ENCODE measurements at regions not wholly inside any gene's neighbourhood (a gene's known extent, or its start where the extent isn't known, plus 50 kb on each side); places are given as distances from the start of the nearest gene placed in this dataset.

DNA sequence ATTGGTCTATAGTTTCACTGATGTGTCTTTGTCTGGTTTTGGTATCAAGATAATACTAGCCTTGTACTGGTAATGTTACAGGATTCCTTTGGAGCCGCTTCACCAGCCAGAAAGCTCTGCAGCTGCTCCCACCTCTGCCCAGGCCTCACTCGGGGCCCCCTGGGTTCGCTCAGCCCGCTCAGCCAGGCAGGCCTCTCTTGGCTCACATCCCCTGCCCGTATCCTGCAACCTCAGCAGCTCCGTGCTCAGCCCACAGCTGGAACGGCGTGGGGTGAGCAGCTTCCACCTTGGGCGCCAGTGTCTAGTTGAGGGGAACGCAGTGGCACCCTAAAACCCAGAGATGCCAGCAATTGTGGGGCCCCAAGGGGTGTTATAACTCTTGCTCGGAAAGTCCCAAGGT is 429.7 kb upstream of the ROBO2 start:
- no peak for DNase-seq (ENCODE audit: low read depth)
- TF ChIP-seq, protein P1, sequence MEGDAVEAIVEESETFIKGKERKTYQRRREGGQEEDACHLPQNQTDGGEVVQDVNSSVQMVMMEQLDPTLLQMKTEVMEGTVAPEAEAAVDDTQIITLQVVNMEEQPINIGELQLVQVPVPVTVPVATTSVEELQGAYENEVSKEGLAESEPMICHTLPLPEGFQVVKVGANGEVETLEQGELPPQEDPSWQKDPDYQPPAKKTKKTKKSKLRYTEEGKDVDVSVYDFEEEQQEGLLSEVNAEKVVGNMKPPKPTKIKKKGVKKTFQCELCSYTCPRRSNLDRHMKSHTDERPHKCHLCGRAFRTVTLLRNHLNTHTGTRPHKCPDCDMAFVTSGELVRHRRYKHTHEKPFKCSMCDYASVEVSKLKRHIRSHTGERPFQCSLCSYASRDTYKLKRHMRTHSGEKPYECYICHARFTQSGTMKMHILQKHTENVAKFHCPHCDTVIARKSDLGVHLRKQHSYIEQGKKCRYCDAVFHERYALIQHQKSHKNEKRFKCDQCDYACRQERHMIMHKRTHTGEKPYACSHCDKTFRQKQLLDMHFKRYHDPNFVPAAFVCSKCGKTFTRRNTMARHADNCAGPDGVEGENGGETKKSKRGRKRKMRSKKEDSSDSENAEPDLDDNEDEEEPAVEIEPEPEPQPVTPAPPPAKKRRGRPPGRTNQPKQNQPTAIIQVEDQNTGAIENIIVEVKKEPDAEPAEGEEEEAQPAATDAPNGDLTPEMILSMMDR (IDR thresholded peaks at IDR 0.05; ENCODE audit: control insufficient read depth, insufficient read depth, low read depth, low read length, missing control alignments): no peak
- no peak overlapping the region for H3K4me3 ChIP-seq (ENCODE audit: control insufficient read depth, low read depth, low read length)

DNA sequence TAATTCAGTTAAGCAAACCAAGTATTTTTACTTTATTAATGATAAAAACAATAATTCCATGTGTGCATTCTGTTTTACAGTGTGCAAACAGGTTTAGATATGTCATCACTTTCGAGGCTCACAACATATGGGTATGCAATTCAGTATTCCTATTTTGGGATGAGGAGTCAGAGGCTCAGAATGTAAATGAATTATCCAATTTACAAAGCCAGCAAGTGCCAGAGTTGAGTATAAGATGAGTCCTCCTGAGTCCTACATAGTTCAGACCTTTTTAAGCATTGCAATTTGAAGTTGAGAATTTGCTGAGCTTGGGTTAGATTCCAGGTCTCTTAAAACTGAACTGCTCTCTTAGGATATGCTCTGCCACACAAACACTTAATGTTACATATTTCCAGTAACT is 424.2 kb upstream of the ROBO2 start:
- H3K4me3 ChIP-seq (ENCODE audit: control insufficient read depth, low read depth, low read length): no peak overlapping the region
- no peak for DNase-seq (ENCODE audit: low read depth)
- TF ChIP-seq, protein P1 (IDR thresholded peaks at IDR 0.05; ENCODE audit: control insufficient read depth, insufficient read depth, low read depth, low read length, missing control alignments): no peak

DNA sequence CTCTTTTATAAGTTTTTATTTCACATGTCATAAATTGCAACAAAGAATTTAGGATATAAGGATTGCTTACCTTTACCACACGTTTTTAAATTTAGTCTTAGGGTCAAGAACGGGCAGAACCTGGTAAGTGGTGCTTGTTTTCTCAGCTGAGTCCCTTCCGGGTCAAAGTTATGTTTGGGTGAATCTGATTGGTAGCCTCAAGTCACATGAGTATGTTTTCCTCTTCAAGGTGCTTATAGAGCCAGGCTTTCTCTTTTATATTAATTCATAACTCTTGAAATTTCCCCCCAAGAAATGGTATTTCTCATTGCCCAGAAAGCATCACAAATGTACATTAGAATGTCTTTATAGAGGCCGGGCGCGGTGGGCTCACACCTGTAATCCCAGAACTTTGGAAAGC is 415.7 kb upstream of the ROBO2 start:
- no peak overlapping the region for H3K4me3 ChIP-seq (ENCODE audit: control insufficient read depth, low read depth, low read length)
- TF ChIP-seq, protein P1 (IDR thresholded peaks at IDR 0.05; ENCODE audit: control insufficient read depth, insufficient read depth, low read depth, low read length, missing control alignments): no peak
- DNase-seq (ENCODE audit: low read depth): no peak

DNA sequence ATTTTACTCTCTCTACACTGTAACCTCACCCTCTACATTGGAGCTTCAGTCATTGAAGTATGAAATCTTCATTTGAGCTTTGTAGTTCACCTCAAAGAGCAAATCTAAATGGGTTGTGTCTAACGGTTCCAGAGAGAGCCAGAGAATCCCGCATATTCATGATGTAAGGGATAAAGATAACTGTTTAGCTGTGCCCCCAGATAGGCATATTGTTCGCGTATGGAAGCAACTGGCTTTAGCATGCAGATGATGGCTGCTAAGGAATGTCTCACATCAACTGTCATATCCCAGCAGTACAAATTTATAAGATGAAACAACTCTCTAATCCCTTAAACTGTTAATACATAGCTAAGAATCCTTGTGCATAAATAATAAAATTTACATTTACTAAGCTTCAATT is 412.7 kb upstream of the ROBO2 start:
- no peak for DNase-seq (ENCODE audit: low read depth)
- no peak overlapping the region for H3K4me3 ChIP-seq (ENCODE audit: control insufficient read depth, low read depth, low read length)
- TF ChIP-seq, protein P1 (IDR thresholded peaks at IDR 0.05; ENCODE audit: control insufficient read depth, insufficient read depth, low read depth, low read length, missing control alignments): no peak

DNA sequence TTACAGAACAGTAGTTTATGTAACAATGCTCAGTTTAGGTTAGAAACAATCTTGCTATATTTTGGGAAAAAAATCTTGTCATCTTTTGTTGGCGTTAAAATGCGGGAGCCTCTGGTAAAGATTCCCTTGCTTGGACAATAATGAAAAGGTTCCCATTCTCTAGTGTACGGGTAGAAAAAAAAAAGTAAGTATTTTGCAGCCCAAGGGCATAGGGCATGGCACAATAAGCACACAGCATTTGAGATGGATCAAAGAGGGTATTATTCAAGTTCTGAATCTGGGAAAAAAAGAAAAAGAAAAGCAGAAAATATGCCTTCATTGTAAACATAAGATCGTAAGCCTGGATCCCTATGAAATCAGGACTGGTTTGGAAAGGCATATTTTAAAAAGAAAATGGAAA is 408.6 kb upstream of the ROBO2 start:
- TF ChIP-seq, protein P1 (IDR thresholded peaks at IDR 0.05; ENCODE audit: control insufficient read depth, insufficient read depth, low read depth, low read length, missing control alignments): no peak
- no peak overlapping the region for H3K4me3 ChIP-seq (ENCODE audit: control insufficient read depth, low read depth, low read length)
- DNase-seq (ENCODE audit: low read depth): no peak

DNA sequence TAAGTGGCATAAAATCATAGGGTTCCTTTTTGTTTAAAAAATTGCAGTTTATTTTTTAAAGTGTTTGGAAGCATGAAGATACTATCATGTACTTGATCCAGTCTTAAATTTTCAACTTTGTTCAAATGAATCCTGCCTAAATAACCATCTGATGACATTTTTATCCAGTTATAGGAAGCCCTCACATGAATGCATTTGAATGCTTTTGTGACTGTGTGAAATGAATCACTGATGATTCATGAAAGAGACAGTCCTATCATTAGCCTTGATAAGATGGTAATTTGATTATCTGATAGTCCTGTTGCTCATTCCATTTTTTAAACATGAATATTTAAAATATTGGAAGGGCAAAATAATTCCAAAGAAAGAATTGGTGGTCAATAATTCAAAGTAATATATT is 401.9 kb upstream of the ROBO2 start:
- H3K4me3 ChIP-seq (ENCODE audit: control insufficient read depth, low read depth, low read length): no peak overlapping the region
- DNase-seq (ENCODE audit: low read depth): no peak
- TF ChIP-seq, protein P1 (IDR thresholded peaks at IDR 0.05; ENCODE audit: control insufficient read depth, insufficient read depth, low read depth, low read length, missing control alignments): no peak
